ENCODE measurements at regions not wholly inside any gene's neighbourhood (a gene's known extent, or its start where the extent isn't known, plus 50 kb on each side); places are given as distances from the start of the nearest gene placed in this dataset.
"Not testable (repeated sequence)": the region's sequence is repeated elsewhere in the genome, so short reads cannot be mapped to it uniquely, and the experiment has no call there.

GRCh38 chr10:4427532-4427931, 398.5 kb upstream of the AKR1E2 start:
- no peak for DNase-seq (ENCODE audit: low spot score in 2 of 2)
- Mint-ChIP-seq H3K9me3 (peaks cover 1% of the 10 kb centered on the region), H3K4me3 (no peak overlapping the region), H3K36me3 (no peaks in the 10 kb centered on the region), H3K27me3 (peaks cover 2% of the 10 kb centered on the region), H3K4me1 (no peaks in the 10 kb centered on the region), H3K27ac (no peak overlapping the region)
- ATAC-seq (ENCODE audit: low read depth): no peak

GRCh38 chr10:4426866-4427265, 399.1 kb upstream of the AKR1E2 start:
- Mint-ChIP-seq H3K27ac (no peak overlapping the region), H3K9me3 (peaks cover 1% of the 10 kb centered on the region), H3K4me1 (no peaks in the 10 kb centered on the region), H3K36me3 (no peaks in the 10 kb centered on the region), H3K4me3 (no peak overlapping the region), H3K27me3 (peaks cover 2% of the 10 kb centered on the region)
- ATAC-seq (ENCODE audit: low read depth) (no peak), DNase-seq (ENCODE audit: low spot score in 2 of 2) (no peak)

- DNase-seq (ENCODE audit: low spot score in 2 of 2) (no peak), ATAC-seq (ENCODE audit: low read depth) (no peak)
- no peaks in the 10 kb centered on the region for H3K36me3 Mint-ChIP-seq
- no peaks in the 10 kb centered on the region for H3K4me1 Mint-ChIP-seq
- H3K9me3 Mint-ChIP-seq: no peaks in the 10 kb centered on the region
- peaks cover 1% of the 10 kb centered on the region for H3K27me3 Mint-ChIP-seq
- no peak overlapping the region for H3K27ac Mint-ChIP-seq
- H3K4me3 Mint-ChIP-seq: no peak overlapping the region
Measured at GRCh38 chr10:4409319-4409718, 416.7 kb upstream of the AKR1E2 start.

GRCh38 chr10:4407783-4408182, 418.2 kb upstream of the AKR1E2 start:
- Mint-ChIP-seq H3K36me3 (no peaks in the 10 kb centered on the region), H3K4me1 (no peaks in the 10 kb centered on the region), H3K27ac (no peak overlapping the region), H3K27me3 (peaks cover 3% of the 10 kb centered on the region), H3K4me3 (no peak overlapping the region), H3K9me3 (no peaks in the 10 kb centered on the region)
- DNase-seq (ENCODE audit: low spot score in 2 of 2): no peak
- ATAC-seq (ENCODE audit: low read depth): no peak

- DNase-seq (ENCODE audit: low spot score in 2 of 2) (no peak), ATAC-seq (ENCODE audit: low read depth) (no peak)
- Mint-ChIP-seq H3K9me3 (no peaks in the 10 kb centered on the region), H3K4me1 (no peaks in the 10 kb centered on the region), H3K27ac (no peak overlapping the region), H3K27me3 (peaks cover 2% of the 10 kb centered on the region), H3K4me3 (no peak overlapping the region), H3K36me3 (no peaks in the 10 kb centered on the region)
Measured at GRCh38 chr10:4405828-4406227, 420.2 kb upstream of the AKR1E2 start.

- no peak overlapping the region for H3K27ac Mint-ChIP-seq
- DNase-seq (ENCODE audit: low spot score in 2 of 2) (no peak), ATAC-seq (ENCODE audit: low read depth) (no peak)
- H3K9me3 Mint-ChIP-seq: no peaks in the 10 kb centered on the region
- H3K4me3 Mint-ChIP-seq: no peak overlapping the region
- H3K36me3 Mint-ChIP-seq: no peaks in the 10 kb centered on the region
- peaks cover 2% of the 10 kb centered on the region for H3K27me3 Mint-ChIP-seq
- no peaks in the 10 kb centered on the region for H3K4me1 Mint-ChIP-seq
Measured at GRCh38 chr10:4403638-4404252, 422.3 kb upstream of the AKR1E2 start.

- H3K4me3 Mint-ChIP-seq; H3K9me3 Mint-ChIP-seq; H3K36me3 Mint-ChIP-seq; H3K4me1 Mint-ChIP-seq; DNase-seq (ENCODE audit: low spot score in 2 of 2); ATAC-seq (ENCODE audit: low read depth); H3K27ac Mint-ChIP-seq; H3K27me3 Mint-ChIP-seq: not testable (repeated sequence)
Measured at GRCh38 chr10:4401080-4401479, 424.9 kb upstream of the AKR1E2 start.

GRCh38 chr10:4399556-4399955, 426.5 kb upstream of the AKR1E2 start:
- Mint-ChIP-seq H3K4me1 (no peaks in the 10 kb centered on the region), H3K27me3 (peaks cover 2% of the 10 kb centered on the region), H3K9me3 (no peaks in the 10 kb centered on the region), H3K36me3 (no peaks in the 10 kb centered on the region), H3K4me3 (no peak overlapping the region), H3K27ac (no peak overlapping the region)
- DNase-seq (ENCODE audit: low spot score in 2 of 2) (no peak), ATAC-seq (ENCODE audit: low read depth) (no peak)

- no peak for DNase-seq (ENCODE audit: low spot score in 2 of 2)
- H3K4me1 Mint-ChIP-seq: no peaks in the 10 kb centered on the region
- H3K36me3 Mint-ChIP-seq: no peaks in the 10 kb centered on the region
- no peaks in the 10 kb centered on the region for H3K27me3 Mint-ChIP-seq
- no peak for ATAC-seq (ENCODE audit: low read depth)
- no peak overlapping the region for H3K4me3 Mint-ChIP-seq
- H3K9me3 Mint-ChIP-seq: no peaks in the 10 kb centered on the region
- no peak overlapping the region for H3K27ac Mint-ChIP-seq
Measured at GRCh38 chr10:4398602-4399001, 427.4 kb upstream of the AKR1E2 start.

GRCh38 chr10:4397337-4397736, 428.7 kb upstream of the AKR1E2 start:
- no peak overlapping the region for H3K4me3 Mint-ChIP-seq
- DNase-seq (ENCODE audit: low spot score in 2 of 2) (no peak), ATAC-seq (ENCODE audit: low read depth) (no peak)
- H3K27me3 Mint-ChIP-seq: no peaks in the 10 kb centered on the region
- H3K9me3 Mint-ChIP-seq: no peaks in the 10 kb centered on the region
- no peaks in the 10 kb centered on the region for H3K4me1 Mint-ChIP-seq
- no peaks in the 10 kb centered on the region for H3K36me3 Mint-ChIP-seq
- H3K27ac Mint-ChIP-seq: no peak overlapping the region

- Mint-ChIP-seq H3K4me3 (no peak overlapping the region), H3K36me3 (no peaks in the 10 kb centered on the region), H3K9me3 (no peaks in the 10 kb centered on the region), H3K4me1 (no peaks in the 10 kb centered on the region), H3K27me3 (no peaks in the 10 kb centered on the region), H3K27ac (no peak overlapping the region)
- ATAC-seq (ENCODE audit: low read depth) (no peak), DNase-seq (ENCODE audit: low spot score in 2 of 2) (no peak)
Measured at GRCh38 chr10:4396401-4397283, 429.4 kb upstream of the AKR1E2 start.

- no peak overlapping the region for H3K27ac Mint-ChIP-seq
- no peaks in the 10 kb centered on the region for H3K36me3 Mint-ChIP-seq
- no peak for ATAC-seq (ENCODE audit: low read depth)
Measured at GRCh38 chr10:4395731-4396130, 430.3 kb upstream of the AKR1E2 start.

GRCh38 chr10:4394455-4394854, 431.6 kb upstream of the AKR1E2 start:
- H3K4me1 Mint-ChIP-seq; H3K36me3 Mint-ChIP-seq; H3K27ac Mint-ChIP-seq; DNase-seq (ENCODE audit: low spot score in 2 of 2); H3K4me3 Mint-ChIP-seq; H3K9me3 Mint-ChIP-seq; ATAC-seq (ENCODE audit: low read depth); H3K27me3 Mint-ChIP-seq: not testable (repeated sequence)

More at GRCh38 chr10:4395731-4396130, 430.3 kb upstream of the AKR1E2 start:
- H3K27me3 Mint-ChIP-seq: no peaks in the 10 kb centered on the region
- H3K4me1 Mint-ChIP-seq: no peaks in the 10 kb centered on the region
- DNase-seq (ENCODE audit: low spot score in 2 of 2): no peak
- H3K4me3 Mint-ChIP-seq: no peak overlapping the region
- H3K9me3 Mint-ChIP-seq: no peaks in the 10 kb centered on the region

GRCh38 chr10:4391683-4392082, 434.3 kb upstream of the AKR1E2 start:
- Mint-ChIP-seq H3K27ac (no peak overlapping the region), H3K27me3 (no peaks in the 10 kb centered on the region), H3K4me1 (no peaks in the 10 kb centered on the region), H3K9me3 (no peaks in the 10 kb centered on the region), H3K4me3 (no peak overlapping the region), H3K36me3 (no peaks in the 10 kb centered on the region)
- DNase-seq (ENCODE audit: low spot score in 2 of 2) (no peak), ATAC-seq (ENCODE audit: low read depth) (no peak)

- DNase-seq (ENCODE audit: low spot score in 2 of 2): no peak
- Mint-ChIP-seq H3K27me3 (peaks cover 4% of the 10 kb centered on the region), H3K9me3 (no peaks in the 10 kb centered on the region), H3K4me1 (no peaks in the 10 kb centered on the region), H3K36me3 (no peaks in the 10 kb centered on the region), H3K27ac (no peak overlapping the region), H3K4me3 (no peak overlapping the region)
- ATAC-seq (ENCODE audit: low read depth): no peak
Measured at GRCh38 chr10:4390219-4390618, 435.8 kb upstream of the AKR1E2 start.

Measured in memory B cell (primary cell).